Loucy (cell line): ENCODE measurements at regions not wholly inside any gene's neighbourhood (a gene's known extent, or its start where the extent isn't known, plus 50 kb on each side); places are given as distances from the start of the nearest gene placed in this dataset.
A peak's percentile ranks its signal among the peaks of the same experiment; 100 is the strongest.

Source experiments
- H2AFZ ChIP-seq: fragments of 200-600 bp; sonication (generic); 2 replicates; pipeline ENCODE4 v1.6.0; 2016; ENCODE audit warnings: antibody characterized with exemption, mild to moderate bottlenecking, low read length, moderate library complexity
- H3F3A ChIP-seq: fragments of 200-600 bp; 2 replicates; pipeline ENCODE4 v1.6.0; 2016; ENCODE audit warnings: antibody characterized with exemption, low read depth, mild to moderate bottlenecking
- H3K27me3 ChIP-seq: fragments of 200-600 bp; sonication (generic); 2 replicates; pipeline ENCODE4 v1.6.1; 2014; ENCODE audit warnings: low read length, mild to moderate bottlenecking; ENCODE audit not compliant: insufficient read depth, poor library complexity, severe bottlenecking
- H3K36me3 ChIP-seq: fragments of 200-600 bp; sonication (generic); 2 replicates; pipeline ENCODE4 v1.6.1; 2016; ENCODE audit warnings: low read length; ENCODE audit not compliant: insufficient read depth
- H3K4me1 ChIP-seq: fragments of 200-600 bp; sonication (generic); 2 replicates; pipeline ENCODE4 v1.5.1; 2014; ENCODE audit warnings: low read length, mild to moderate bottlenecking; ENCODE audit not compliant: insufficient read depth, poor library complexity, severe bottlenecking
- H3K4me2 ChIP-seq: fragments of 200-600 bp; sonication (generic); 2 replicates; pipeline ENCODE4 v1.6.0; 2014; ENCODE audit warnings: antibody characterized with exemption, low read length, low read depth, mild to moderate bottlenecking; ENCODE audit not compliant: poor library complexity, severe bottlenecking
- H3K4me3 ChIP-seq: fragments of 200-600 bp; sonication (generic); 2 replicates; pipeline ENCODE4 v1.5.1; 2014; ENCODE audit warnings: low read length, mild to moderate bottlenecking, mixed read lengths; ENCODE audit not compliant: poor library complexity, severe bottlenecking
- H3K79me2 ChIP-seq: fragments of 200-600 bp; sonication (generic); 2 replicates; pipeline ENCODE4 v1.6.1; 2014; ENCODE audit warnings: low read length; ENCODE audit not compliant: insufficient read depth
- H3K9ac ChIP-seq: fragments of 200-600 bp; sonication (generic); 2 replicates; pipeline ENCODE4 v1.6.0; 2014; ENCODE audit warnings: mild to moderate bottlenecking, low read depth, low read length, moderate library complexity; ENCODE audit not compliant: poor library complexity, severe bottlenecking
- H3K9me2 ChIP-seq: fragments of 200-600 bp; sonication (generic); replicated peaks from 2 replicates; pipeline ENCODE4 v1.6.1; 2016; ENCODE audit warnings: low read depth, low read length, mixed read lengths
- H3K9me3 ChIP-seq: fragments of 200-600 bp; sonication (generic); 2 replicates; pipeline ENCODE4 v1.6.1; 2014; ENCODE audit warnings: mild to moderate bottlenecking, antibody characterized with exemption, low read length, low read depth; ENCODE audit not compliant: insufficient read depth
- H4K20me1 ChIP-seq: fragments of 200-600 bp; sonication (generic); 2 replicates; pipeline ENCODE4 v1.6.0; 2014; ENCODE audit warnings: antibody characterized with exemption, low read length, mild to moderate bottlenecking; ENCODE audit not compliant: insufficient read depth, poor library complexity, severe bottlenecking
- EZH2phosphoT487 ChIP-seq: fragments of 200-600 bp; IDR thresholded peaks from 2 replicates; pipeline ENCODE4 v1.6.1; 2018; ENCODE audit warnings: antibody characterized with exemption, mild to moderate bottlenecking, moderate library complexity, borderline replicate concordance
- TF ChIP-seq, protein P1 (sequence below): fragments of 200-600 bp; sonication (generic); conservative IDR thresholded peaks from 2 replicates; pipeline ENCODE4 v1.5.1; 2014; ENCODE audit warnings: mild to moderate bottlenecking, antibody characterized with exemption, low read length

DNA sequence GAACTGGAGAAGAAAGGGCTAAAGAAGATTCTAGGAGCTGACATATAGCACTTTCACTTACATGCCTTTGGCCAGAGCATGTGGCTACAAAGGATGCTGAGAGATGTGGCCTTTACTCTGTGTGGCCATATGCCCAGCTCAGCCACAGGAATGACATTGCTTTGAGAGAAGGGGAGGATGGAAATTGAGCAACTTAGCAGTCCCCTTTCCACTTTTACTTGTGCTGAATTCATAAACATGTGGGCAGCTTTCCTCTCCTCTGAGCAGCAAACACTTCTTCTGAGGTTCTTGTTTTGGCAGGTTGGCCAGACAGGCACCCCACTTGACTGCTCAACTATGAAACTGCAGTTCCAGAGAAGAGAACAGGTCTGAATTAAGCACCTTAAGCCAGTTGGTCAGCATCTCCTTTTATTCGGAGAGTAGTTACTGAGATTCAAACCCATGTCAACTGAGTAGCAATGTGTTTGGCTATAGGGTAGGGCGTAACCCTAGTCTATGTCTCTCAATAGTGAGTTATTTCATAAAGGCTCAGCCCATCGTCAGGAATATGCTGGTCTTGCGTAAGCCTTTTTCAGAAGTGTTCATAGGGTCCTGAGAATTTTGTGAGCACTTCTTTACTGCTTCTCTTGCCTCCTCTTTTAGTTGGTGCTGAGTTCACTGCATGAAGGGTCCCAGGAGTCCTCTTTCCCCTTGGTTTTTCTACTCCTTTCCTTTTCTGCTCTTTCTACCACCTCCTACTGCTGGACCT, 134.5 kb downstream of the PALM2AKAP2 start:
- Histone ChIP-seq H3K4me2 (no peak overlapping the region), H3K27me3 (no peaks in the 10 kb centered on the region), H3K79me2 (no peaks in the 10 kb centered on the region), H3K9me2 (no peaks in the 10 kb centered on the region), H3K4me3 (no peak overlapping the region), H3K36me3 (no peaks in the 10 kb centered on the region), H3K9ac (no peak overlapping the region), H3K9me3 (no peaks in the 10 kb centered on the region), H3F3A (no peaks in the 10 kb centered on the region), H2AFZ (no peak overlapping the region), H3K4me1 (peaks cover 23% of the 10 kb centered on the region), H4K20me1 (no peaks in the 10 kb centered on the region)
- TF ChIP-seq, protein P1, sequence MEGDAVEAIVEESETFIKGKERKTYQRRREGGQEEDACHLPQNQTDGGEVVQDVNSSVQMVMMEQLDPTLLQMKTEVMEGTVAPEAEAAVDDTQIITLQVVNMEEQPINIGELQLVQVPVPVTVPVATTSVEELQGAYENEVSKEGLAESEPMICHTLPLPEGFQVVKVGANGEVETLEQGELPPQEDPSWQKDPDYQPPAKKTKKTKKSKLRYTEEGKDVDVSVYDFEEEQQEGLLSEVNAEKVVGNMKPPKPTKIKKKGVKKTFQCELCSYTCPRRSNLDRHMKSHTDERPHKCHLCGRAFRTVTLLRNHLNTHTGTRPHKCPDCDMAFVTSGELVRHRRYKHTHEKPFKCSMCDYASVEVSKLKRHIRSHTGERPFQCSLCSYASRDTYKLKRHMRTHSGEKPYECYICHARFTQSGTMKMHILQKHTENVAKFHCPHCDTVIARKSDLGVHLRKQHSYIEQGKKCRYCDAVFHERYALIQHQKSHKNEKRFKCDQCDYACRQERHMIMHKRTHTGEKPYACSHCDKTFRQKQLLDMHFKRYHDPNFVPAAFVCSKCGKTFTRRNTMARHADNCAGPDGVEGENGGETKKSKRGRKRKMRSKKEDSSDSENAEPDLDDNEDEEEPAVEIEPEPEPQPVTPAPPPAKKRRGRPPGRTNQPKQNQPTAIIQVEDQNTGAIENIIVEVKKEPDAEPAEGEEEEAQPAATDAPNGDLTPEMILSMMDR: no peak
- TF ChIP-seq EZH2phosphoT487: no peak

DNA sequence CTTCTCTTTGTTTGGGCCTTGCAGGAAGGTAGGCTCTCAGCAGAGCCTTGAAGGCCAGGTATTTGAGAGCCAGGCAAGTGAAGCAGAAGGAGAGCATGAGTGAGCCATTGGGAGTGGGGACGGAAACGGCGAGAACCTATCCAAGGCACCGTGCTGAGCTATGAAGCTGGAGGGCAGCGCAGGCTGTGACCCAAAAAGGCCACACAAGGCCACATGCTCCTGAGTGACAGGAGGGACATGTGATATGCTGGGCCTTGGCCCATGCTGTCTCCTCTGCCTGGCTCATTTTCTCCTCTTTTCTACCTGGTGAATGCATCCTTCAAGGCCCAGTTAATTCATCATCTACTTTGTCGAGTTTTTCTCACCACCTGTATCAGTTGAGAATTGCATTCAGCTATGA, 136.3 kb downstream of the PALM2AKAP2 start:
- peaks cover 23% of the 10 kb centered on the region for H3K4me1 ChIP-seq
- TF ChIP-seq EZH2phosphoT487: no peak
- TF ChIP-seq, protein P1: no peak
- no peaks in the 10 kb centered on the region for H3K9me3 ChIP-seq
- H3K79me2 ChIP-seq: no peaks in the 10 kb centered on the region
- H3K4me2 ChIP-seq: no peak overlapping the region
- no peaks in the 10 kb centered on the region for H3K36me3 ChIP-seq
- no peaks in the 10 kb centered on the region for H3K27me3 ChIP-seq
- H2AFZ ChIP-seq: no peak overlapping the region
- H3K9me2 ChIP-seq: no peaks in the 10 kb centered on the region
- H4K20me1 ChIP-seq: no peaks in the 10 kb centered on the region
- H3K9ac ChIP-seq: no peak overlapping the region
- H3K4me3 ChIP-seq: no peak overlapping the region
- no peaks in the 10 kb centered on the region for H3F3A ChIP-seq

GRCh38 chr9:109918339-109919163, 138.6 kb downstream of the PALM2AKAP2 start:
- H3K4me2 ChIP-seq: peak overlapping the region; percentile 52

More at GRCh38 chr9:109918339-109919163, 138.6 kb downstream of the PALM2AKAP2 start:
- no peaks in the 10 kb centered on the region for H4K20me1 ChIP-seq
- H3K4me1 ChIP-seq: peaks cover 16% of the 10 kb centered on the region
- no peaks in the 10 kb centered on the region for H3F3A ChIP-seq
- TF ChIP-seq, protein P1: no peak
- TF ChIP-seq EZH2phosphoT487: no peak
- no peaks in the 10 kb centered on the region for H3K79me2 ChIP-seq
- no peaks in the 10 kb centered on the region for H3K9me3 ChIP-seq
- H2AFZ ChIP-seq: peak overlapping the region; percentile 69
- peak overlapping the region; percentile 10 for H3K9ac ChIP-seq
- H3K4me3 ChIP-seq: peak overlapping the region; percentile 9
- H3K36me3 ChIP-seq: no peaks in the 10 kb centered on the region
- H3K9me2 ChIP-seq: no peaks in the 10 kb centered on the region
- no peaks in the 10 kb centered on the region for H3K27me3 ChIP-seq
